HCT116 (cell line): ENCODE measurements at regions not wholly inside any gene's neighbourhood (a gene's known extent, or its start where the extent isn't known, plus 50 kb on each side); places are given as distances from the start of the nearest gene placed in this dataset.

Experiments used
- ATAC-seq: fragments of 200-7000 bp; cut with Tn5 transposase; 2 replicates; pipeline ENCODE4 v1.9.1; 2020; ENCODE audit warnings: mild to moderate bottlenecking, moderate library complexity
- BruUV-seq: library from RNA; stranded (reverse); fragments of 400-500 nt; replicated peaks from 2 replicates; lab custom pipeline; 2021; lab: Mats Ljungman, UMichigan
- CTCF ChIA-PET: fragments of 300-600 bp; sonication (Branson Sonifier 250); formaldehyde crosslinking; loops from one replicate; lab custom pipeline; 2021; ENCODE audit warnings: antibody characterized with exemption; lab: Charles Lee
- POLR2A ChIA-PET: fragments of 300-600, 350-600 bp; sonication (Branson Sonifier 250); formaldehyde crosslinking; loops from one replicate; lab custom pipeline; 2021; ENCODE audit warnings: antibody characterized with exemption; lab: Charles Lee
- RAD21 ChIA-PET, 2 experiments: fragments of 300-600 bp; sonication (Branson Sonifier 250); formaldehyde crosslinking; loops; one replicate each; lab custom pipeline; 2023; ENCODE audit warnings: low total read pairs in 2 of 2; ENCODE audit not compliant: uncharacterized antibody in 2 of 2, unreplicated experiment in 2 of 2, low non-redundant PET in 1 of 2; lab: Charles Lee
- DNase-seq: peaks from one replicate; pipeline ENCODE4 v3.0.0-alpha.2; 2010; ENCODE audit warnings: low read depth, low spot score
- H2AFZ ChIP-seq: fragments of 200-600 bp; shearing (Covaris generic), sonication (generic); 2 replicates; pipeline ENCODE4 v1.6.1; 2017; ENCODE audit warnings: low read depth, mixed run types, mixed read lengths, antibody characterized with exemption, low read length; ENCODE audit not compliant: poor library complexity, severe bottlenecking
- H3K27ac ChIP-seq: 2 replicates; pipeline ENCODE4 v1.5.1; 2012; ENCODE audit warnings: low read depth, low read length
- H3K27me3 ChIP-seq: fragments of 200-600 bp; sonication (generic); 2 replicates; pipeline ENCODE4 v1.6.1; 2016; ENCODE audit warnings: mixed run types, low read length, mixed read lengths; ENCODE audit not compliant: insufficient read depth
- H3K36me3 ChIP-seq, 2 experiments: fragments of 200-500 bp in 1 of 2; fragments of 200-600 bp in 1 of 2; sonication (Bioruptor generic) in 1 of 2; sonication (generic) in 1 of 2; 2 replicates each; pipeline versions ENCODE4 v1.5.1 to v1.6.1; 2014 to 2016; ENCODE audit warnings: low read length in 2 of 2, inconsistent platforms in 1 of 2, mixed read lengths in 1 of 2, mixed run types in 1 of 2; ENCODE audit not compliant: insufficient read depth in 2 of 2, control insufficient read depth in 1 of 2
- H3K4me1 ChIP-seq, 2 experiments: fragments of 200-600 bp in 1 of 2; sonication (generic) in 1 of 2; 2 replicates each; pipeline versions ENCODE4 v1.5.1 to v1.6.1; 2012 to 2017; ENCODE audit warnings: low read length in 2 of 2, inconsistent platforms in 1 of 2, mild to moderate bottlenecking in 1 of 2, mixed read lengths in 1 of 2, mixed run types in 1 of 2, moderate library complexity in 1 of 2; ENCODE audit not compliant: insufficient read depth in 2 of 2, control insufficient read depth in 1 of 2
- H3K4me2 ChIP-seq: fragments of 200-600 bp; sonication (generic); 2 replicates; pipeline ENCODE4 v1.6.1; 2017; ENCODE audit warnings: mixed run types, low read length, mixed read lengths
- H3K4me3 ChIP-seq, 2 experiments: fragments of 200-600 bp in 1 of 2; sonication (generic) in 1 of 2; replicated peaks in 1 of 2; 2 replicates each; pipeline ENCODE4 v1.5.1; 2011 to 2016; ENCODE audit warnings: low read length in 2 of 2, control low read depth in 1 of 2, low read depth in 1 of 2, mild to moderate bottlenecking in 1 of 2, mixed read lengths in 1 of 2, mixed run types in 1 of 2
- H3K79me2 ChIP-seq: fragments of 200-600 bp; sonication (generic); 2 replicates; pipeline ENCODE4 v1.6.1; 2017; ENCODE audit warnings: mild to moderate bottlenecking, mixed run types, low read length, moderate library complexity, mixed read lengths; ENCODE audit not compliant: insufficient read depth
- H3K9ac ChIP-seq: fragments of 200-600 bp; sonication (generic); 2 replicates; pipeline ENCODE4 v1.6.1; 2016; ENCODE audit warnings: low read length, mixed read lengths
- H3K9me2 ChIP-seq: fragments of 200-600 bp; sonication (generic), shearing (Covaris generic); 2 replicates; pipeline ENCODE4 v1.6.1; 2017; ENCODE audit warnings: mixed run types, mild to moderate bottlenecking, moderate library complexity; ENCODE audit not compliant: insufficient read depth
- H3K9me3 ChIP-seq, 2 experiments: fragments of 200-500 bp in 1 of 2; fragments of 200-600 bp in 1 of 2; sonication (Bioruptor generic) in 1 of 2; sonication (generic) in 1 of 2; 2 replicates each; pipeline ENCODE4 v1.6.1; 2014 to 2017; ENCODE audit warnings: low read length in 2 of 2, mixed read lengths in 2 of 2, inconsistent platforms in 1 of 2, low read depth in 1 of 2, mild to moderate bottlenecking in 1 of 2, mixed run types in 1 of 2, moderate library complexity in 1 of 2; ENCODE audit not compliant: control insufficient read depth in 1 of 2, insufficient read depth in 1 of 2
- H4K20me1 ChIP-seq: fragments of 200-600 bp; sonication (generic), shearing (Covaris generic); 2 replicates; pipeline ENCODE4 v1.6.1; 2017; ENCODE audit warnings: mixed run types, mild to moderate bottlenecking, moderate library complexity; ENCODE audit not compliant: insufficient read depth
- CBX3 ChIP-seq: IDR thresholded peaks from 2 replicates; pipeline ENCODE4 v1.6.1; 2012; ENCODE audit warnings: low read depth
- CEBPB ChIP-seq: IDR thresholded peaks from 2 replicates; pipeline ENCODE4 v1.6.1; 2012; ENCODE audit warnings: low read depth
- EGR1 ChIP-seq: IDR thresholded peaks from 2 replicates; pipeline ENCODE4 v1.6.1; 2012; ENCODE audit warnings: low read depth
- JUND ChIP-seq: IDR thresholded peaks from 2 replicates; pipeline ENCODE4 v1.6.1; 2012
- POLR2A ChIP-seq: IDR thresholded peaks from 2 replicates; pipeline ENCODE4 v1.7.0; 2011; ENCODE audit warnings: borderline replicate concordance; ENCODE audit not compliant: insufficient read depth, insufficient read length; ENCODE audit errors: extremely low read depth
- SRF ChIP-seq: IDR thresholded peaks from 2 replicates; pipeline ENCODE4 v1.6.1; 2012; ENCODE audit warnings: low read depth
- ZNF274 ChIP-seq: fragments of 200-500 bp; sonication (Bioruptor generic); IDR thresholded peaks from 2 replicates; pipeline ENCODE4 v1.6.1; 2014; ENCODE audit warnings: mild to moderate bottlenecking, low read depth, low read length, inconsistent platforms
- intact Hi-C: fragments of 100-400 bp; cut with micrococcal nuclease; formaldehyde crosslinking; loops from 2 replicates; pipeline ENCODE4 v1.10.0; 2022
- TF ChIP-seq, protein P1 (sequence below), 3 experiments: fragments of 200-600 bp in 1 of 3; sonication (generic) in 1 of 3; IDR thresholded peaks in 2 of 3; conservative IDR thresholded peaks in 1 of 3; 2 replicates each; pipeline ENCODE4 v1.5.1; 2012 to 2017; ENCODE audit warnings: low read depth in 2 of 3, low read length in 2 of 3, antibody characterized with exemption in 1 of 3, borderline replicate concordance in 1 of 3, control low read depth in 1 of 3, mild to moderate bottlenecking in 1 of 3, mixed read lengths in 1 of 3, mixed run types in 1 of 3, moderate library complexity in 1 of 3; ENCODE audit not compliant: insufficient read depth in 1 of 3

DNA sequence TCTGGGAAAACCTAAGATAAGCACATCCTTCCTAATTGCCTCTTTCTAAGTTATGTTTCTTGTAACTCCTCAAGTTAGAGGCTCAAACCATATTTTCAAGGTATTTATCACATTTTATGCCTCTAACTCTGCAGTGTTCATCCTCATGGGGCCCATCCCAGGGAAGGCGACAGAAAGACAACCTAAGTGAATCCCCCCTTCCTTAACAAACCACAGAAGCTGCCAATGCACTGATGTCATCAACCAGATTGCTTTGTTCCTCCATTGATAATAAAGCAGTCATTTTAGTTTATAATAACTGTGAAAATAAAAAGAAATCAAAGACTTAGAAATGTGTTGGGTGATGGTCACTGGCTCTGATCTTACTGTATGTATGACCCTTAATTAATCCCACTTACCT is 119.5 kb upstream of the TCF21 start (continued):
- TF ChIP-seq, protein P1, sequence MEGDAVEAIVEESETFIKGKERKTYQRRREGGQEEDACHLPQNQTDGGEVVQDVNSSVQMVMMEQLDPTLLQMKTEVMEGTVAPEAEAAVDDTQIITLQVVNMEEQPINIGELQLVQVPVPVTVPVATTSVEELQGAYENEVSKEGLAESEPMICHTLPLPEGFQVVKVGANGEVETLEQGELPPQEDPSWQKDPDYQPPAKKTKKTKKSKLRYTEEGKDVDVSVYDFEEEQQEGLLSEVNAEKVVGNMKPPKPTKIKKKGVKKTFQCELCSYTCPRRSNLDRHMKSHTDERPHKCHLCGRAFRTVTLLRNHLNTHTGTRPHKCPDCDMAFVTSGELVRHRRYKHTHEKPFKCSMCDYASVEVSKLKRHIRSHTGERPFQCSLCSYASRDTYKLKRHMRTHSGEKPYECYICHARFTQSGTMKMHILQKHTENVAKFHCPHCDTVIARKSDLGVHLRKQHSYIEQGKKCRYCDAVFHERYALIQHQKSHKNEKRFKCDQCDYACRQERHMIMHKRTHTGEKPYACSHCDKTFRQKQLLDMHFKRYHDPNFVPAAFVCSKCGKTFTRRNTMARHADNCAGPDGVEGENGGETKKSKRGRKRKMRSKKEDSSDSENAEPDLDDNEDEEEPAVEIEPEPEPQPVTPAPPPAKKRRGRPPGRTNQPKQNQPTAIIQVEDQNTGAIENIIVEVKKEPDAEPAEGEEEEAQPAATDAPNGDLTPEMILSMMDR (IDR thresholded peaks at IDR 0.05 in 2 of 3, conservative IDR thresholded peaks at IDR 0.05 in 1 of 3; ENCODE audit: borderline replicate concordance in 1 of 3, insufficient read depth in 1 of 3, low read depth in 2 of 3, low read length in 2 of 3), result no peak
- TF ChIP-seq CEBPB (no peak), SRF (no peak)

DNA sequence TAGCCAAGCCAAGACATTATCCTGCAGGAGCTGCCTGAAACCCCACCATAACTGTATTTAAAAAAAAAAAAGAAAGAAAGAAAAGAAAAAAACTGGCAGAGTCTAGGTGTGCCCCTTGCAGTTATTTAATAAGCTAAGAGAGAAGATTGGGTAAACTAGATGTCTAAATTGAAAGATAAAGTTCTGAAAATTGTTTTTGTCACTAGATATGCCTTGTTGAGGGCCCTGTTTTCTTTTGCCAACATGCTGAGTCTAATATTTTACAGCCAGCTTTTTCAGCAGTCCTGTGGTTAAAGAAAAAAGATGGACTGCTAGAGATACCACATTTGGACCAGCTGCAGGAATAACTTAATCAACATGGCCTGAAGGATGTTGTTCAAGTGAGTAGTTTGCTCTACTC is 116.3 kb upstream of the TCF21 start:
- TF ChIP-seq ZNF274 (no peak), CBX3 (no peak), POLR2A (no peak)
- BruUV-seq, result no TSS peak
- Histone ChIP-seq H3K79me2 (no peaks in the 10 kb centered on the region), H3K4me2 (no peak overlapping the region), H3K4me1 (peaks cover 0 to 24% of the 10 kb centered on the region in 2 experiments; a peak in 2 of 4 replicates), H2AFZ (no peak overlapping the region), H3K9me2 (peaks cover 2% of the 10 kb centered on the region; the same call in 1 of the 2 replicates), H3K4me3 (no peak overlapping the region), H3K36me3 (no peaks in the 10 kb centered on the region), H4K20me1 (no peaks in the 10 kb centered on the region), H3K9me3 (no peaks in the 10 kb centered on the region), H3K9ac (no peak overlapping the region), H3K27me3 (no peaks in the 10 kb centered on the region), H3K27ac (no peak overlapping the region)
- CTCF ChIA-PET, result no interaction called here
- RAD21 ChIA-PET, result no interaction called here
- POLR2A ChIA-PET, result interaction anchor here (0.6 kb wide), 1 partner anchor 28 kb away, joined by 6 read pairs; no protein-coding TSS in a partner anchor
- DNase-seq (no peak), ATAC-seq (no peak)
- intact Hi-C loops, result no loop called here

DNA sequence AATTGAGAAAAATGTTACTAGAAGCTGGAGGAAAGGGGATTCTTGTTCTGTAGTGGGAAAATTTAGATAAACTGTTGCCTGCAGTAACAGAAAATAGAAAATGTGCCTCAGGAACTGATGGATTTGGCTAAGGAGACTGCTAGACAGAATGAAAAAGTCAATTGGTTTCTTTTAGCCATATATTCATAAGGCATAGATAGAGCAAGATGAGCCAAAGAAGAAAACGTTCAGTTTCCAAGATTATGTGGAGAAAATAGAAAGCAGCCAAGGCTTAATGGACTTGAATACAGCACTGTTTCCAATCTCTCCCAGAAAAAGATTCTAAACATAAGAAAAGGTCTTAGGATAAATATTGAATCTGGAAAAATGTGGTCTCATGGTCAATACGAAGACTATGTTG is 115.1 kb upstream of the TCF21 start:
- H3K9ac ChIP-seq, result no peak overlapping the region
- peaks cover 0 to 20% of the 10 kb centered on the region in 2 experiments; a peak in 2 of 4 replicates for H3K4me1 ChIP-seq
- H3K4me2 ChIP-seq, result no peak overlapping the region
- peaks cover 2% of the 10 kb centered on the region; the same call in 1 of the 2 replicates for H3K9me2 ChIP-seq
- DNase-seq (no peak), ATAC-seq (no peak)
- ChIA-PET CTCF (interaction anchor here (1.2 kb wide), 1 partner anchor 64 kb away, joined by 4 read pairs; no protein-coding TSS in a partner anchor), RAD21 (no interaction called here), POLR2A (no interaction called here)
- TF ChIP-seq JUND (no peak), EGR1 (no peak)
- no peak overlapping the region for H3K4me3 ChIP-seq
- H3K79me2 ChIP-seq, result no peaks in the 10 kb centered on the region
- H3K9me3 ChIP-seq, result no peaks in the 10 kb centered on the region
- no peak overlapping the region for H3K27ac ChIP-seq
- BruUV-seq, result no TSS peak
- peak overlapping the region; percentile 89 for H2AFZ ChIP-seq
- H3K27me3 ChIP-seq, result no peaks in the 10 kb centered on the region
- no peaks in the 10 kb centered on the region for H3K36me3 ChIP-seq
- intact Hi-C loops, result no loop called here
- no peaks in the 10 kb centered on the region for H4K20me1 ChIP-seq
